ENCODE measurements at regions not wholly inside any gene's neighbourhood (a gene's known extent, or its start where the extent isn't known, plus 50 kb on each side); places are given as distances from the start of the nearest gene placed in this dataset.

DNA sequence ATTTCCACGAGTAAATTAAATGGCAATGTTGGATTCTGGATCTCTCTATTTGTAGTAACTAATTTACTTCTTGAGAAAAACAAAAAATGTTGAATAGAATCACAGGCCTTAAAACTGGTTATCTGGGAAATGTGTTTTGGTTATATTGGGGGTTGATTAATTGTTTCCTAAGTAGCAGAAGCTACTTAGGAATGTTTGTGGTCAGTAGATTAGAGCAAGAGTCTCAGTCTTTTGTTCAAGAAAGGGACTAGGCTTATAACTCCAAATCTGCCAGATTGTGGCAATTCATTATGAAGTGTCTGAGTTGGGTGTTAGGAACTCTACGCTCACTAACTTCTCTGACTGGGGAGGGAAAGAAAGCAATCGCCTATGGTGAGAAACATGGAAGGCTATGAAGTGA is 244.3 kb upstream of the PHYHIPL start:
- FAIRE-seq = no peak
- DNase-seq (ENCODE audit: insufficient read length, low spot score) = no peak

DNA sequence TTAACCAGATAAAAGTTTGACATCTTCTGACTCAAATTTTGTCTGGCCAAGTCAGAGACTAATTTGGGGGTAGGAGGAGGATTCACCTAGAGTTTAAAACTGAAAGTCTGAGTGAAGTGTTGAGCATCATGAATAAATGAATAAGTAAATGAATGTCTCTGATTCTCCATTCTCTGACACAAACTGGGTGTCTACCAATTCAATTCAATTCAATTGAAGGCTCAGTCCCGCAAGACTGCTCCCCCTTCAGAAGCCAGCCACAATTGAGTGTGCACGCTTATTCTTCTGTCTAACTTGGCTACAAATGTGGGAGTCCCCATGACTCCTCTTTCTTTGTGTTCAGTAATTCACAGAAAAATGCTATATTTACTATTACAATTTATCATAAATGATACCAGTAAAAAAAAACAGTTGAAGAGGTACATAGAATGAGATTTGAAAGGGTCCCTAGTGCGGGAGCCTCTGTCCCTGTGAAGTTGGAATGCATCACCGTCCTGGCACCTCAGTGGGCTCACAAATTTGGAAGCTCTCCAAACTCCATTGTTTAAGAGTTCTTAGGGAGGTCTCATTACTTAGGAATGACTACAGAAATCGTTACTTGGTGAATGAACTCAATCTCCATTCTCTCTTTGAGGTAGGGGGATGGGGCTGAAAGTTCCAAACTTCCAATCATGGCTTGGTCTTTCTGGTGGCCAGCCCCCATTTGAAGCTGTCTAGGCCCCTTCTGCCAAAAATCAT is 243.7 kb upstream of the PHYHIPL start:
- FAIRE-seq = no peak
- no peak for DNase-seq (ENCODE audit: insufficient read length, low spot score)

DNA sequence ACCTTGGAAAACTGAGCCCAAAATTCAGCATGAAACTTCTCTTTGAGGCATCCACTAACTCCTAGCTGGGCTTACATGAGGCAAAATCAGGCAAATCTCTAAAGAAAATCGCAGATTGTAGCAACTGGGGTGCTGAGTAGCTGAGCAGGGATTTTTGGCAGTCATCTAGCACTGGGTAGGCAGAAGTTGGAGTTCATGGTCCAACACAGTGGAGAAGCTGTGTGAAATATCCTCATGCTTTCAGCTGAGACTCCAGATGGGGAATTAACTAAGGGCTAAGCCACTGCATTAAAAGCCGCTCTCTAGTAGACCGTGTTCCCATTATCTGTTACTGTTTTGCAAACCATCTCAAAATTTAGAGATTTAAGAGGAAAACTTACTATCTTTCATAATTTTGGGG is 240.1 kb upstream of the PHYHIPL start:
- FAIRE-seq (no peak), DNase-seq (ENCODE audit: insufficient read length, low spot score) (no peak)

DNA sequence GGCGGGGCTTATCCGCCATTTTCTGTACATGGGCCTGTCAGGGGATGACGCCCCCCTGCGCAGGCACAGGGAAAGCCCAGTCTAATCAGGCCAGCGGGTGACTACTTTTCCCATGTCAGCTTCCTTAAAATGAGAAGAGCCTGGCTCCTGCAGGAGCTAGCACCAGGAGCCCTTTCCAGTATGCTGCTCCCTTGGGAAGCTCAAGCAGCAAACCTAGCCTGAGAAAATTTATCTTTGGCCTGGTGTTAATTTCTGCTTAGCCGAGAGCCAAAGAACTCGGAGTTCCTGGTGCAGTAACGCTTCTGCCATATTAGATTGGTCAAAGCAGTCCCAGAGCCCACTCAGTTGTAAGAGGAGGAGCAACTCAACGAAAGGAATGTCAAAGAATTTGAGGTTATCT is 239.0 kb upstream of the PHYHIPL start:
- DNase-seq (ENCODE audit: insufficient read length, low spot score) (no peak), FAIRE-seq (no peak)

DNA sequence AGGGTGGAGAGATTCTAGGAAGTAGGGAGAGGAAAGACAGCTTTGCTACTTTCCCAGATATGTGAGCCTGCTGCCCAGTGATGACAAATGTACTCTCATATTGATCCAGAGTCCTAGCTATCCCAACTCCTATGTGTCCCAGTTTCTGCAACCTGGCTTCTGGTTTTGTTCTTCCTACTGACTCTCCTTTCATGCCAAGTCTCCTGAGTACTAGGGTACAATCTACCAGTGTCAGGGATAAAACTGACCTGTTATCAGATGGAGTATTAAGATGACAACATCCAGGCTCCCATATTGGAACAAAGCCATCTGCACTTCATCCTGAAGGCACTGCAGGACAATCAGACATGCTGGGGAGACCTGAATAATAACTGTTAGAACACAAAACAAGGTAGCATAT is 233.7 kb upstream of the PHYHIPL start:
- FAIRE-seq (no peak), DNase-seq (ENCODE audit: insufficient read length, low spot score) (no peak)

DNA sequence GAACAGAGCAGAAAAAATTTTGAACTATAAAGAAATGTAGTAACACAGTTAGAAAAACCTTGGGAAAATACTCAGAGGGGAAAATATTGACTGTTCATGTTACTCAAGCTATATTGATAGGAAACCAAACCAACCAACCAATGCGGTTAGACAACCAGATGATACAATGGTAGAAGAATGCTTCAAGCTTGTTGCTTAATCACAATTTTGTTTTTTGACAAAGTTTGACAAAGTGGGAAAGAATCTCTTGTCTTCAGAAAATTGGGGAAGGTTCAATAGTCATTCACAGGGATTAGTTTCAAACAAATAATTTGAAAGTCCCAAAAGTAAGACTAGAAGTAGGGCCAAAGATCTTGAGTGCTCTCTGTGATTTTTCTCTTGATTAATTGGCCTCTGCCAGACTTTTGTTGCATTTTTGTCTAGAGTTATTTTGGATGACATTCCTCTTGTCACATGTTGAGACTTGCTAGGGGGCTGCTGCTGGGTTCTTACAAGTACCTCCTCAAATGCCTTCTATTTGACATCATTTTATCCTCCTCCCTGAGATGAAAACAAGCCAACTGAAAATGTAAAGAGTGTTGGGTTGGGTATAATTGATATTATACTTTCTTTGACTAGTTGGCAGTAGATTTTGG is 233.1 kb upstream of the PHYHIPL start:
- DNase-seq (ENCODE audit: insufficient read length, low spot score) = no peak
- no peak for FAIRE-seq

DNA sequence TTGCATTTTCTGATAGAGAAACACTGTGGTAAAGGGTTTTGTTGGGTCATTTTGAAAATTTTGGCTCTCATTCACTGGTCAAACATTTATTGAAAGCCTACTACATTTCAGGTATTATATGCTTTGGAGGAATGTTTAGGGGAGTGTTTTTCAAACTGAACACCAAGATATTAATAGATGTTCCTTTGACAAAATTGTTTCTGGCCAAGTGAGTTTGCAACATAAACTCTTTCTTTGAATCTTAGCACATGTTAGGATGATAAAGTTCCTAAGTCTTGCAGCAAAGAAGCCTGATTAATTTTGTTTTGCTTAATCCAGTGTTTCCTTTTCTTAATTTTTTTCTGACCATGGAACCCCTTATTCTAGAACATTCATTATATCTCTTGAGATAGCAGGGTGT is 232.5 kb upstream of the PHYHIPL start:
- no peak for FAIRE-seq
- no peak for DNase-seq (ENCODE audit: insufficient read length, low spot score)

DNA sequence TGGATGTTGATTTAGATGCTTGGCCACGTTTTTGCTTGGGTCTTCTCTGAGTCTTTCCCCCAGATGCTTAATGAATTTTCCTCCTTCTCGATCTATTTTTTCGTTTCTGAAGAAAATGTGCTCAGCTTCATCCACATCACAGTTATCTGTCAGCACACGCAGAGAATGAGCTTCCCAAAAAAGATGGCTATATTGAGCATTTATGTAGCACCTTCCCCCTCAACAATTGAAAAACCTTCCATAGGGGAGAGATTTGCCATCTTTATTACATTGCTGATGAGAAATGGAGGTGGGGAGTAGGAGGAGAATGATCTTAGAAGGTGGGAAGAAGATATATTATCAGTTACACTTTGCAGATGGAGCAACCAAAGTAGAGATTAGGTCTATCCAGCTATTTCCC is 228.1 kb upstream of the PHYHIPL start:
- no peak for FAIRE-seq

DNA sequence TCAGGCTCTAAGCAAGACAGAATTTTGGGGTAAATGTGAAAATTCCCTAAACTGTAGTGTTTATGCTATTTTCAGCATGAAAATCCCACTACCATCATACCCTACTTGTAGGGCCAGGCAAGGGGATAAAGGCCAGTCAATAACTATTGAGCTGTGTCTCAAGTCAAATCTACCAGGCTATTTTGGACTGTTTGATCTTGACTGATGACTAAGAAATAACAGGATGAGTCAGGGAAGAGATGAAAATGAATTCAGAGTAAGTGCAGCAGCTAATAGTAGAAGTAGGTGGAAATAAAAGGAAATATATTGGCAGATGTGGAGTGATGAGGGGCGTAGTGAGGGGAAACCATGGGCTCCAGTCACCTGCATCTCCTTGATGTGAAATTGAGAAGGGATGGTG is 225.8 kb upstream of the PHYHIPL start:
- FAIRE-seq = no peak
- no peak for DNase-seq (ENCODE audit: insufficient read length, low spot score)

More for the DNA sequence above, 228.1 kb upstream of the PHYHIPL start:
- DNase-seq (ENCODE audit: insufficient read length, low spot score) = no peak

DNA sequence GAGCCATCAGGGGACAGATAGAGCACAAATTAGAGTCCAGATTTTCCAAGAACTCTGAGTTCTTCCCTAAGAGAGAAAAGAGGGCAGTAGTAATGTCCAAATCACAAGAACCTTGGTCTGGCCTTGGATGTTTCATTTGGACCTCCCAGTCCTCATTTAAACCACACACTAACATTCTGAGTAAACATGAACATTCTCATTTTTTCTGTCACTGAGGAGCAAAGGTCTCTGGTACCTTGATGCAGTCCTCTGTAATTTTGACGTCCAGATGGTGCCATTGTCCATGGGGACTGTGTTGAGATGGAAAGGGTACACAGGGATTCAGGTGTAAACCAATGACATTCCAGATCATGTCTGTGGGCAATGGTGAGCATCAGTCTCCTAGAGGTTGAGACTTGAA is 225.4 kb upstream of the PHYHIPL start:
- DNase-seq (ENCODE audit: insufficient read length, low spot score) (no peak), FAIRE-seq (no peak)

DNA sequence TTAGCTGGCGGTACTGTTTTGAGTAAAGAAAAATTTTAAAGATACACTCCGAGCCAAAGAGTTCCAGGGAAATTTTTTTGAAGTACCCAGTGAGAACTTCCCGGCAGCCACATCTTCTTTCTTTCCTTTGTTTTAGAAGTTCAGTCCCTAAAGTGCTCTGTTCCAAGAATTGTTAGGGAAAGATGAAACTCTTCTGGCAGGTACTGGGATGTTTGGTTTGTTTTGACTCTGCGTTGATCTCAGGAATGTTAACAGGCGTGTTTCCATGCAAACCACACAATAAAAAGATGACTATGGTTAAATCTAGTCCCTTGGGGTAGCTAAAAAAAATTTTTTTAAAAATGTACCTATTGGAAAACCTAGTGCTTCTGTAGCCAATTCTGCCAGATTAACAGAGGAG is 224.7 kb upstream of the PHYHIPL start:
- DNase-seq (ENCODE audit: insufficient read length, low spot score) (no peak), FAIRE-seq (no peak)

DNA sequence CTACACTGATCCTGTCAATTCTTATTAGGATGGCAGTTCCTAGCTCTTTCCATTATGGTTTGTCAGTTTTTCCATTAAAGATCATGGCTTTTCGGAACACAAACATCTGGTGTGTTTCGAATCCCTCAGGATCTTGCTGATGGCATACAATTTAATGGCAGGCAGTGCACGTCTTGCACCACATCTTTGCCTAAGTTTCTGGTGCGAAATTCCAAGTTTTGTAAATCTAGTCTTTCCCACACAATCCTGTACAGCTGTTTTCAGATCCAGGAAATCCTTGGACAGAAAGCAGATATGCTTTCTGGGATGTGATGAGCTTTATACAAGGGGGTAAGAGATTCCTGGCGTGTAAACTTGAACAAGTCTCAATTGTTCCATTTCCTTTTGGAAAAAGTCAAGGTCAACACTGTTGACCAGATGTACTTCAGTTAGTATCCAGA is 224.3 kb upstream of the PHYHIPL start:
- FAIRE-seq = no peak

DNA sequence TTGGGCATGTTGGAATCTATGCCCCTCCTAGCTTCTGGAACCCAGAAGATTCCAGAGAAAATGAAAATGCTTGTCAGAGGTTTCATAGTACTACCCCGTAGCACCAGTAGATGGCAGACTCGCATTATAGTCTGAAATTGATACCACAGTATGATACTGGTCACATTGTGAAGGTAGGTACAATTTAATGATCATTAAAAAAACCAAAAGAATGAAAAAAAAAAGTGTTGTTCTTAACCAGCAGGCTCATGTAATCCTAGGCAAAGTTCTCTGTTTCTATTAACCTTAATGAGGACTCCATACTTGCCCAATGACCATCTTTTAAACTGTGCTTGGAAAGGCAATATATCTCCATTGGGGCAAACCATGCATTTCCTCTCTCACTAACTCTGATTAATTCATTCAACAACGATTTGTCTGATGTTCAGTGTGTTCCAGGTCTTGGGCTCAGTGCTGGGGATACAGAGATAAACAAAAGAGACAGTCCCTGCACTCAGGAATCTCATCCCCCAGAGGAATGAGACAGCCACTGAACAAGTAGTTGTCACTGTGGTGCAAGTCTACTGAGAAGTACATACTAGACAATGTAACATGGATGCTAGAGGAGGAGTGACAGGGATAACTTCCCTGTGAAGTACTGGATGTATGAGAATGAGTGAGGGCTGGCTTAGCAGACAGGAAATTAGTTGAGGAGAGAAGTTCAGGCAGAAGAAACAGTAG is 223.5 kb upstream of the PHYHIPL start:
- peak; percentile 9 for FAIRE-seq
- peak; percentile 23 for DNase-seq (ENCODE audit: insufficient read length, low spot score)

More for the DNA sequence above, 224.3 kb upstream of the PHYHIPL start:
- DNase-seq (ENCODE audit: insufficient read length, low spot score) = no peak

DNA sequence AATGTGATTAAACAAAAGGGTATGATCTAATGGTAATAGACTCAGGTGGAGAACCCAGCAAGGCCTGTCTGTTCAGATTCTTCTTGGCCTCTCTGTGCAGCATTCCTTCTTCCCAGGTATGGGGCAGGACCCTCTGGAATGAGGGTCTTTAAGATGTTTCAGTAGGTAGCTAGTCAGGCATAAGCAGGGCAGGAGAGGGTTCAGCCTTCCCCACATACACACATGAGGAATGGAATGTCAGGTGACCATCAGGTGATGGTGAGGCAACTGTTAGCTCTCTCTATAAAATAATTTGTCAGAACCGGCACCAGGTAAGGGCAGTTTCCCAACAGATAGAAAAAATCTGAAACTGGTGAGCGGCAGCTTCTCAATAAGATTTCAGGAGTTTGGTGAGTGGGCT is 222.3 kb upstream of the PHYHIPL start:
- no peak for DNase-seq (ENCODE audit: insufficient read length, low spot score)
- no peak for FAIRE-seq

DNA sequence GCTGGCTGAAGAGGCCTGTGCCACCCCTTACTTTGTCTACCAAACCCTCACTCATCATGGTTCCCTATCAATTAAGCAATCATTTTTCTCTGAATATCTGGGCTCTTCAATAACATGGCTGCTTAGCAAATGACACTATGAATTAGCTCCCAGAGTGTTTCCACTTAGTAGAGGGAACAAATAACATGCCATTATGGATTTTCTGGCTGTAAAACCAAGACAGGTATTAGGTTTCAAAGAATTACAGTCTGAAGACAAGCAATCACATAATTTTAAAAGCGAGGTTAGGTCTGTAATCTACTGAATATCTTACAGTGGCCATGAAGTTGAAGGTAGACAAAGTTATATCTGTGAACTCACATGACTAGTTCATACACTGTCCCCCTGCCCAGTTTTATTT is 220.8 kb upstream of the PHYHIPL start:
- DNase-seq (ENCODE audit: insufficient read length, low spot score) (no peak), FAIRE-seq (no peak)

DNA sequence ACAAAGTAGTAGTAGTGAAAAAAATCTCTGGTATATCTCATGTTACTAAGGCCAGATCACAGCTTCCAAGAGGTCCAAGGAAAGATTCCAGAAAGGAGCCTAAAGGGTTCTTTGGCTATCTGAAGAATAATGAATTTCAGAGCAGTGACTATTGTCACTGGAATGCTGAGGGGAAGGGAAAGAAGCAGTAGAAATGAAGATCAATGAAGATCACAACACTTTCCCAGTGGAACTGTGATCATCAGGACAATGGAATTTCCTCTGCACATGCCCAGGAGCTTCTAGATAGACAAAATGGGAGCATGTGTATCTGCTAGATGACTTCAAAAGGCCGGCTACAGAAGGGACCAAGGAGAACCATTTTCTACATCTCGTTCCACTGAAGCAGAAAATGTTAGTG is 219.5 kb upstream of the PHYHIPL start:
- FAIRE-seq = no peak
- DNase-seq (ENCODE audit: insufficient read length, low spot score) = no peak

DNA sequence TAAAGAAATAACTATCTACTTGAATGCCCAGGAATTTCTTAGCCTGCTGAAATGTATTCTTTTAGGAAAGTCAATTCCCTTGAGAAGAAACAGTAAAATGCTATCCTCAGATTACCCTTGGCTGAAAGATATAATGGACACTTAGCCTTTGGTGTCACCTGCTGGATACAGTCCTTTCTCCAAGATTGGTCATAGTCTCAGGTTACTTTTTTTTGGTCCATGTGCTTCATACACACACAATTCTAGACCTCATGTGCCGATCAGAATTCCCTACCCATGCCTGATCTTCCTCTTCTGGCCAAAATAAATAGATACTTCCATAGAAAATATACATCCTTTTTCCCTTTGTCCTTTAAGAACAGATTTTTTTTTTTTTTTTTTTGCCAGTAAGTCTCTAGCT is 218.9 kb upstream of the PHYHIPL start:
- no peak for FAIRE-seq

DNA sequence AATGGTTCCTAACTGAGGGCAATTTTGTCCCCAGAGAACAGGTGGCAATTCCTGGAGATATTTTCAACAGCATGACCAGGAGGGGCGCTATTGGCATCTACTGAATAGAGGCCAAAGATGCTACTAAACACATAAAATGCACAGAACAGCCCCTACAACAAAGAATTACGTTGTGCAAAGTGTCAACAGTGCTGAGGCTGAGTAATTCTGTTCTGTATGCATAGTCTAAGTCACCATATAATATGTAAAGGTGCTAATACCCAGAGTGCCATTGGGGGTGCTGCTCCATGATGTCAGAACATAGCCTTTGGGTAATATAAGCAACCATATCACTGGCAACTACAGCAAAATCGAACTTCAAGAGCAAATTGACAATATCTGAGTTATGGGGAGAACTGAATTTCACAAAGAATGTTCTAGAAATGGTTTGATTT is 213.3 kb upstream of the PHYHIPL start:
- no peak for FAIRE-seq

More for the DNA sequence above, 218.9 kb upstream of the PHYHIPL start:
- no peak for DNase-seq (ENCODE audit: insufficient read length, low spot score)

DNA sequence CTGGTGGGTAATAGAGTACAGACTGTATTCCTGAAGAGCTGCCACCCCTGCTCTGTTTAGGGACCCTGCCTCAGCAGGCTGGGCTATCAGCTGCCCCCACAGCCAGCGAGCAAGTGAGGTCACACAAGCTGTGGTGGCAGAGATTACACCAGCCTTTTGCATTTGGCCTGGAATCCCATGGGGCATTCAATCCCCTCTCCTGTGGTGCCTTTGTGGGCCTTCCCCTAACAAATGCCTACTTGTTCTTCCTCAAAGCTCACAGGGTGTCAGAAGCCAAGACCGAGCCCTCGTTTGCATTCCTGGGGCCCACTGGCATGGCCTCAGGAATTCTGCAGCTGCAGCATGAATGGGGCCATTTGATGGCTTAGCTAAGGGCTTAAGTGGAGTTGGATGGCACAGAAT is 212.7 kb upstream of the PHYHIPL start:
- FAIRE-seq = no peak
- DNase-seq (ENCODE audit: insufficient read length, low spot score) = no peak

More for the DNA sequence above, 213.3 kb upstream of the PHYHIPL start:
- DNase-seq (ENCODE audit: insufficient read length, low spot score) = no peak

DNA sequence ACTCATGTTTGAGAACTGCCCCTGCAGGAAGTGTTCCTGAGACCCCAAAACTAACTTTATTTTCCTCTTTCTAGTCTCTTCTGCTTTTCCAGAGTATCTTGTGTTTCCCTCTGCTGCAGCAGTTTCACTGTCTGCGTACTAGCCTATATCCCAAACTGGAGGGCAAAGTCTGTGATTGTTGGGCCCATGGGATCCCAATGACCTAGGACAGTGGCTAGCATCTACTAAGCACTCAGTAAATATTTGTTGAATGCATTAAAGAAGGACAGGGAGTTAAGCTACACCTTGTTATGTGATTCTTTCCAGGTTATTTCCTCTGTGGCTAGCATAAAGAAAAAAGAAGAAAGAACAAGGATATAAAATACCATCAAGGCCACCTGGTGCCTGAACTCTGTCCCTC is 210.6 kb upstream of the PHYHIPL start:
- FAIRE-seq (no peak), DNase-seq (ENCODE audit: insufficient read length, low spot score) (no peak)

DNA sequence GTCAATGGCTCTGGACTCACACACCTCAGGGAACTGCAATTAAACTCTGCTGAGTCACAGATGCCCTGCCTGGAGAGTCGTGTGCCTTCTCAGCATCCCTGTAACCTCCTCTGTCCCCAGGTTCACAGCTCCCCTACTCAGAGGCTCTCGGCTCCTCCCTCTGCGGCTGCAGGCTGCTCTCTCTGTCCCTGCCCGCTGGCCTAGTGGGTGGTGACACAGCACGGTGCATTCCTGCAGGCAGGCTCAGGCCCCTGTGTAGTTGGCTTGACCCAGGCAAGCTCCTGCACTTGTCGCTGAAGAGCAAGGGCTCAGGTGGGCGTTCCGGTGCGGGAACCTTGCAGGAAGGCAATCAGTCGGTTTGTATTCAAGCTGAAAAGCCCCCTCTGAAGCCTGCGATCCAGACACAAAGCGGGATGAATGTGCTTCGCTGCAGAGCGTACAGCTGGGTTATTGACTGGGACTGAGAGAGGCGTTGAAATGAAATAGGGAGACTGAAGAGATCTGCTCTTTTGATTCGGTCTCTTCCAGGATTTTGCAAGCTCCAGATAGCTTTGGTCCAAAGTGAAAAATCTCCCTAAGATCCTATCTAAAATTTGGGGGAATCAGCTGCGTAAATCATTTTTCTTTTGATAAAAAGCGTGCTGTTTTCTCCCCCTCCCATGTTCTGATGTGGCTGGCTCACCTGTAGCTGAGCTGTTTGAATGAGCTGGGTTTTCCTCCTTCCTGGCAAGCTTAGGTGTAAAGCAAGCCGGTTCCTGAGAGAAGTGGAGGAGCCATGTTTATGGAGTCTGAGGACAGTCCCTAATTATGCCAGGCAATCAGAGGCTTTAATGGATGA is 208.7 kb upstream of the PHYHIPL start:
- DNase-seq (ENCODE audit: insufficient read length, low spot score) = peak; percentile 9
- FAIRE-seq = no peak

All from HTR-8/SVneo (cell line).